NCI-H460 (cell line): ENCODE measurements at regions not wholly inside any gene's neighbourhood (a gene's known extent, or its start where the extent isn't known, plus 50 kb on each side); places are given as distances from the start of the nearest gene placed in this dataset.

Source experiments
- DNase-seq: peaks from one replicate; pipeline ENCODE4 v3.0.0-alpha.2; 2016; ENCODE audit warnings: low read depth; ENCODE audit errors: extremely low read depth

DNA sequence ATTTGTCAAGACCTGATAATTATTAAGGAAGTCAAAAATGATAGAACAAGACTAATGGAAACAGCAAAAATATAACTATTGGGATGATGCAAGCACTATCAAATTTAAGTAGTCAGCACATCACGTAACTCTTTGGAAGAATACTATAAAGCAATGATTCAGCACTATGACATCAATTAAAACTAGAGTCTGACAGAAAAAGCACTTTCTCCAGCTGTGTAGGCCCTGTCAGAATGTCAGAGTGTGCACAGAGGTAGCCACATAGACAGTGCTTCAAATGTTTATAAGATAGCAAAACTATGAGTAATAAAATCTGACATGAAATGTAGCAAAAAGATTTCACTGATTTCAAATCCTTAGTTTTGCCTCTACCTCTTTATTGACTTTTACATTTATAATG, 1226.6 kb upstream of the ADGRL3 start:
- DNase-seq: peak; percentile 17

GRCh38 chr4:59979061-59979460, 1221.1 kb upstream of the ADGRL3 start:
- no peak for DNase-seq

GRCh38 chr4:59983852-59984251, 1216.3 kb upstream of the ADGRL3 start:
- no peak for DNase-seq

- no peak for DNase-seq
These were observed 1212.8 kb upstream of the ADGRL3 start for GRCh38 chr4:59987289-59987688.

DNA sequence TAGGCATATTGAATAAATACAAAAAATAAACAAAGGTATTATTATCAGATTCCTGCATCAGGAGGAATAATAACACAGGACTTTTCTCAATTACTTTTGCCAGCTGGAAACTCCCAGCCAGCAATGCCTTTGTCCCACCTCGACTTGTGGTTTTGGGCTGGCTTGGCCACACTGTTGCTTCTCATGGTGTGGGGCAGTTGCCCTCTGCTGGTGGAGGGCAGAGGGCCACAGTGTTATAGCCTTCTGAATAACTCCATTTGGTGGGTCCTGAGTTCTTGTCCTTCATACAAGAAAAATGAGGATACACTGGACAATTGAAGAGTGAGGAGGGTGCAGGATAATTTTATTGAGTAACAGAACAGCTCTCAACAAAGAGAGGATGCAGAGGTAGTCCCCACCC, 1206.0 kb upstream of the ADGRL3 start:
- DNase-seq: no peak

DNA sequence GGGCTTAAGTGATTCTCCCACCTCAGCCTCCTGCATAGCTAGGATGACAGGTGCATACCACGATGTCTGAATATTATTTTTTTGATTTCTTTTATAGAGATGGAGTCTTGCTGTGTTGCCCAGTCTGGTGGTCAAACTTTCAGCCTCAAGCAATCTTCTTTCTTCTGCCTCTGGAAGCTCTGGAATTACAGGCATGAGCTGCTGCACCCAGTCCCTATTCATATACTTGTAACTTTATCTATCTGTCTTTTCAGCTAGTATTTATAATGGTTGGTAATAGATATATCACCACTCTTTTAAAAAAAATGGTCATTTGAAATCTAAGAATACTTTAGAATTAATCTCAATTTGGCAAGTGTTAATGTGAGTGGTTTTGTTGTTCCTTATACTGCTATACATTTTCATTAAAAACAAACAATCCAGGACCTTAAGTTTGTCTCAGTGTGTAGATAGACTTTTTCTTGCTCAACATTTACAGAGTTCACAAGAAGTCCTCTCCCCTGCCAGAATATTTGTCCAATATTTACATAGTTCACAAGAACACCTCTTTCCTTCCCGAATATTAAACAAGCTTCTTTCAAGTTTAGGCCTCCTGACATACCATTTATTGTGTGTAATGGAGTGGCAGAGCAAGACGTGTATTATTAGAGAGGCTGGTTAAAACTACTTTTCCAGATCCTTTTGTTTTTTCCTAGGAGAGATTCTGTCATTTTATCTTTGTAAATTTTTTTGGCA, 1197.4 kb upstream of the ADGRL3 start:
- DNase-seq: no peak

GRCh38 chr4:60013464-60014184, 1186.5 kb upstream of the ADGRL3 start:
- no peak for DNase-seq

DNA sequence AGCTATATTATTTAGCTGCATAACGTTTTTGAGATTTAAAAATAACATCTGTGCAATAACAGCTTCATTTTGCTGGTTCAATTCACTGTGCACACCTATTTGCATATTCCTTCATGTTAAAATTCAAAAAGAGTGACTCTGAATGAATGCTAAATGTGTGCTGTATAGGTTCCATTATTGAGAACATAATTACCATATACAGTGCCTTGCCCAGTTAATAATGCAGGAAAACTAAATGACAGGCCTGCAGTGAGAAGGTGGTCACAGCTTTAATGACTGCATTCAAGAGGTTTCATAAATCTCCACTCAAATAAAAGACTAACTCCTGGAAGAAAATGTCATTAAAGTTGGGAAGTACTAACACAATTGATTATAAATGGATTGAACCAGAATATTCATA, 1183.2 kb upstream of the ADGRL3 start:
- DNase-seq: no peak

DNA sequence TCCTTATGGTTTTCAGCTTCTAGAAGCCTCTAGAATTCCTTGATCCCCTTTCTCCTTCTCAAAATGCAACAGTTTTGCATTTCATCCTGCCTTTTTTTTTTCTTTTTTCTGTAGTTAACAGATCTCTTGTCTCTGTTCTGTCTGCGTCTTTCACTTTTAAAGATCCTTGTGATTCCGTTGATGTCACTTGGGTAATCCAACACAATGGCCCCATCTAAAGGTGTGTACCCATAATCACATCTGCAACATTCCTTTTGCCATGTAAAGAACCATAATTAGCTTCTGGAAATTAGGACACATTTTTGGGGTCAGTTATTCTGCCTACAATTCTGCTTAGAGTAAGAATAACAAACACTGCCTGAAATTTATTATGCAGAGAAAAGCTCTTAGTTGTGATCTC, 1180.9 kb upstream of the ADGRL3 start:
- DNase-seq: no peak

DNA sequence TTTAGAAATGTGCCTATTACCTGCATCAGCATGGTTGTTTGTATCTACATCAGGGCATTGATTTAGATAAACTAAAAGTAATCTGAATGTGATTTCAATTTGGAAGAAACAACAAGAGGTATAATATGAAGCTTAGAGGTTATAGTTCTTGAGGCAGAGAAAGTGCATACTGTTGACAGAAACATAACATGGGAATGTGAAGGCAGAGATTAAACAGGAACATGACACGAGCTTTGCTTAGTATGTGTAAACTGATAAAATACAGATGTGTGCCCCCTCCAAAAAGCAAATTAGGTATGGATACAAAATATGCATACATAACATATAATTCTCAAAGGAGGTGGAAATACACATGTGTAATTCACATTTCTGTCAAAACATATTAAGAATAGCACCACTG, 1180.2 kb upstream of the ADGRL3 start:
- no peak for DNase-seq

DNA sequence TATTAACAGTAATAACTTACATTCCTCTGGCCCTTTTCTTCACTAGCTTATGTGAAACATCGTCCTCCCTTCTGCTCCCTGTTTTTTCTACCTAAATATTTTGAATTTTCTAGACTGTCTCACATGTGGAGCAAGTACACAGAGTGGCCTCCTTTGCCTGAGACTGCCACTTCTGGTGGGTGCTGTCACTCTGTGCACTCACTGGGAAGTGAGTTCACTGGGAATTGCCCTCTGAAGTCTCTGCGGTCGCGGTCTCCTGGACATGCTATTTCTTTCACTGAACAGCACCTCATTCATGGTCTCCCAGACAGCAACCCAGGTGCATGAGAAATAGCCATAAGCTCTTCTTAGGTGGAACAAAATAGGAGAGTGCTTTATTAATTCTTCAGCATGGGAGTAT, 1179.7 kb upstream of the ADGRL3 start:
- no peak for DNase-seq

DNA sequence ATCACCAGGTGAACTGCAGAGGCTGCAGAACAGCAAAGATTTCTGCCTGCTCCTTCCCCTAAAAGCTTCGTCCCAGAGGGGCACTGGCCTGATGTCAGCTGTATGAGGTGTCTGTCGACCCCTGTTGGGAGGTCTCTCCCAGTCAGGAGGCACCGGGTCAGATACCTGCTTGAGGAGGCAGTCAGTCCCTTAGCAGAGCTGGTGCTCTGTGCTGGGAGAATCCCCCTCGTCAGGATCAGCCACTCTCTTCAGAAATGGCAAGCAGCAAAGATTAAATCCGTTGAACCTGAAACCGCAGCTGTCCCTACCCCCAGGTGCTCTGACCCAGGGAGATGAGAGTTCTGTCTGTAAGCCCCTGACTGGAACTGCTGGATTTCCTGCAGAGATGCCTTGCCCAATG, 1166.3 kb upstream of the ADGRL3 start:
- no peak for DNase-seq

GRCh38 chr4:60034361-60034760, 1165.8 kb upstream of the ADGRL3 start:
- no peak for DNase-seq

DNA sequence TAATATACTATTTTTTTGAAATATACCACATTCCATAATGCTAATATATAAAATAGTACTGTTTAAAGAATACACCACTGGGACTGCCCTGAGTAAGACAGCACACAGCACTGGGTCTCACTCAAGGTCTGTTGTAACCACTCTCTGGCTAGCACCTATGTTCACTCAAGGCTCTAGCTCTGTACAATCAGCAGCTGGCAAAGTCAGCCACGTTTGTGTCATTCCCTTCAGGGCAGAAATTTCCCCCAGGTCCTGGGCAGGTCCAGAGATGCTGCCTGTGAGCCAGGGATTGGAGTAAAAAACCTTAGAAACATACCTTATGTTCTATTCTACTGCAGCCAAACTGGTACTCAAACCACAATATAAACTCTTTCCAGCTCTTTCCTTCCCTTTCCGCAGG, 1160.2 kb upstream of the ADGRL3 start:
- no peak for DNase-seq

- no peak for DNase-seq
These were observed 1157.9 kb upstream of the ADGRL3 start for GRCh38 chr4:60042231-60042652.

- no peak for DNase-seq
These were observed 1157.2 kb upstream of the ADGRL3 start for GRCh38 chr4:60042941-60043340.

- DNase-seq: no peak
These were observed 1121.1 kb upstream of the ADGRL3 start for GRCh38 chr4:60078984-60079383.

DNA sequence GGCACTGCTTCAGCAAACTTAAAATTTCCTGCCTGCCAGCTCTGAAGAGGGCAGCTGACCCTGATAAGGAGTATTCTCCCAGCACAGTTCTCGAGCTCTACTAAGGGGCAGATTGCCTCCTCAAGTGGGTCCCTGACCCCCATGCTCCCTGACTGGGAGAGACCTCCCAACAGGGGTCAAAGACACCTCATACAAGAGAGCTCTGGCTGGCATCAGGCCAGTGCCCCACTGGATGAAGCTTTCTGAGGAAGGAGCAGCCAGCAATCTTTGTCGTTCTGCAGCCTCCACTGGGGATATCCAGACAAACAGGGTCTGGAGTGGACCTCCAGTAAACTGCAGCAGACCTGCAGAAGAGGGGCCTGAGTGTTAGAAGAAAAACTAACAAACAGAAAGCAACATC, 1118.3 kb upstream of the ADGRL3 start:
- no peak for DNase-seq

- no peak for DNase-seq
These were observed 1111.2 kb upstream of the ADGRL3 start for GRCh38 chr4:60088807-60089486.

GRCh38 chr4:60089546-60090273, 1110.4 kb upstream of the ADGRL3 start:
- DNase-seq: no peak

DNA sequence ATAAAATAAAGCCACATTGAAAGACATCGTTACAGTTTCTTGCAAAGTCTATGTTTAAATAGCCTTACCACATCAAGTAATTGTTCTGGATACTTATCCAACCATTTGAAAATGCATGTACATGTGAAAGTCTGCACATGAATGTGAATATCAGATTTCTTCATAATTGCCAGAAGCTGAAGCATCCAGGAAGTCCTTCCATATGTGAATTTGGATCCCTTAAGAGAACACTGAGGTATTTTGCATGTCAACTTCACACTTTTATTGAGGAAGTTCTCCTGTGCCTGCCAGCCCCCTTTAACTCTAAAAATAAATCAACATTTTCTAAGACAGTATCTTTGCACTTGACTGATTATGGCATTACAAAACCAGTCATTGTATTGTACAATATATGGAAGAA, 1103.5 kb upstream of the ADGRL3 start:
- no peak for DNase-seq
